ENCODE measurements at regions not wholly inside any gene's neighbourhood (a gene's known extent, or its start where the extent isn't known, plus 50 kb on each side); places are given as distances from the start of the nearest gene placed in this dataset.

DNA sequence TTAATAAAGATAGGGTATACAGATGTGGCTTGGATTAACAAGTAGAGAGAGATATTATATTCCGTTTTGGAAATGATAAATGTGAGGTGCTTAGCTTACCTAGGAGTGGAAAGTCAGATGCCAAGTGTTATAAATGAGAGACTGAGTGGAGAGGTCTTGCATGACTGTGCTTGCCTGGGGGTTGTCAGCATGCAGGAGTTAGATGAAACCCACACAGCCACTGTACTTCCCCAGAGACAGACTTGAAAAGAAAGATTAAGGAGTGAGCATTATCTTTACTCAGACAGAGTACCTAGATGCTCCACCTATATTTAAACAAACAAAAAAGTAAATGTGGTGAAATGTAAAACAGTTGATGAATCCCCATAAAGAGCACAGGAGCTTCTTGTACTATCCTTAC, 482.7 kb downstream of the RIT2 start:
- DNase-seq (ENCODE audit: low read depth), result no peak

DNA sequence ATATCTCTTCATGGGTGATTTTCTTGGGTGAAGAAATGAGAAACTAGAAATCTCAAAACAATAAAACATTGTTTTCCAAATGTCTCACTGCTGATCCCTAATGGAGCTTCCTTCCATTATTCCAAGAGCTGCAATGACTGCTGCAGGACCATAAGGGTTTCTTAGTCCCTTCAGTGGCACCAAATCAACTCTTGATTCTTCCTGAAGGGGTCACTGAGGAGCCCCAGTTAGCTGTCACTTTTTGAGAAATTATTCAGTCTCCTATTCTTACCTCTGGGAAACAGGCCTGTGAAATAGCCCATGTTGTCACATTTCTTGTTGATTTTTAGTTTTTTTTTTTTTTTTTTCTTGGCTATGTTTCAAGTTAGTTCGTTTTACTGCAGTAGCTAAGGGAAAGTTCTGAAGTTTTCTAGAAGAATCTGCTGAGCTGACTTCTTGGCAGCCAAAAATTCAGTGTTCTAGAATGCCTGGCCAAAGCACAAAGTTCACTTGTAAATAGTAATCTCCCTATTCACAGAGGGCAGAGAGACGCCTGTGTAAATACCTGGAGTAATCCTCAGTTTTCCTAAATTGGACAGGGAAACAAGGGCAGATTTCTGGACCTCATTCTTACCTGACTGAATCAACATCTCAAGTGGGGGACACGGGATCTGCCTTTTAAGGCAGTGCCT, 480.0 kb downstream of the RIT2 start:
- no peak for DNase-seq (ENCODE audit: low read depth)

GRCh38 chr18:42636309-42636708, 479.2 kb downstream of the RIT2 start:
- DNase-seq (ENCODE audit: low read depth), result no peak

GRCh38 chr18:42640160-42640559, 475.3 kb downstream of the RIT2 start:
- no peak for DNase-seq (ENCODE audit: low read depth)

GRCh38 chr18:42641996-42642395, 473.5 kb downstream of the RIT2 start:
- no peak for DNase-seq (ENCODE audit: low read depth)

DNA sequence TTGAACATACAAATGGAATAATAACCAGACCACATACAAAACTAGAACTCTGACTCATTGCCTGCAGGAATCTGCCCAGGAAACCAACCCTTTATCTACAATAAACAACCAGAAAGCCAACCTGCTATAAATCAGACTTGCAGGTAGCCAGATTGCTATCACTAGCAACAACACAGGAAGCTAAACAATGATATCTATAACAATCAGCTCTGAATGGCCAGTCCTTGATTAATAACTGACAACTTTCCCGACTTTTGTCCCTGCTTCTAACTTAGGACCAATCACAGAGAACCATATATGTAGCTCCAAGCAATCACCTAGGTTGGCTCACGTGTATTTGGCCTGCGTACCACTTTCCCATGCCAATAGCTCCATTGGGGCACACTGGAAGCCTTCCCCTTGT, 470.8 kb downstream of the RIT2 start:
- DNase-seq (ENCODE audit: low read depth), result no peak

DNA sequence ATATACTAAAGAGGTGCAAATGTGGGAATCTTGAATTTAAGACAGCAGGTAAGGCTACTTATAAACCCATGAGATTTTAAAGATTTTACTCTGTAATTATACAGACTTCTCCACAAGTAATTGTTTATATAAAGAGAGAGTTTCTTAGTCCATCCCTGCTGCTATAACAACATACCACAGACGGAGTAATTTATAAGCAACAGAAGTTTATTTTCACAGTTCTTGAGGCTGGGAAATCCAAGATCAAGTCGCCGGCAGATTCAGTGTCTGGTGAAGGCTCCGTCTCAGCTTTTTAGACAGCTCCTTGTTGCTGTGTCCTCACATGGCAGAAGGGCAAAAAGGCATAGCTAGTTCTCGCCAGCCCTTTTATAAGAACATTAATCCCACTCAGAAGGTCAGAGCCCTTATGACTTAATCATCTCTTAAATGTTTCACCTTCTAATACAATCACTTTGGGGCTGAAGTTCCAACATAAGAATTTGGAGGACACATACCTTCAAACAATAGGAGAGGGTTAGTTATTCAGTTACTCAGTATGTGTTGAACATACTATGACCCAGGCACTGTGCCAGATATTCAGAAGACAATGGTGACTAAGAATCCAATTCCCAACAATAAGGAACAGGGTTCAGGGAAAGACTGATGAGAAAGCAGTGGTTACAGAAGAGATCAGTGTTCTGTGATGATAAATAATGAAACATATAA, 466.0 kb downstream of the RIT2 start:
- DNase-seq (ENCODE audit: low read depth), result no peak

- DNase-seq (ENCODE audit: low read depth), result no peak
These were observed 460.9 kb downstream of the RIT2 start for GRCh38 chr18:42654556-42654955.

DNA sequence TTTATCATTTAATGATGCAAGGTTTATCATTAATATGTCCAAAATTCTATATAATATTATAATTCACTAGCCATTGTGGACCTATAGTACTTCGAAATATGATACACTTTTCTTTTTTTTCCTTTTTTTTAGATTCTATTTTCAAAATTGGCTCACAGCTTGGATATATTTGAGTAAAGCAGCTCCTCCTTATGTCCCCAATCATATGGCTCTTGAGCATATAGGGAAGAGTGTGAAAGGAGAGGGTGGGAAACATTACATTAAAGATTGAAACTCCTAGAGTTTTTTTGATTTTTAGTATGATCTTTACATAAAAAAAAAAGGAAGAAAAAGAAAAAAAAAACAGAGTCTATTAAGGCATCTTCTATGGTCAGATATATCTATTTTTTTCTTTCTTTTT, 457.9 kb downstream of the RIT2 start:
- no peak for DNase-seq (ENCODE audit: low read depth)

DNA sequence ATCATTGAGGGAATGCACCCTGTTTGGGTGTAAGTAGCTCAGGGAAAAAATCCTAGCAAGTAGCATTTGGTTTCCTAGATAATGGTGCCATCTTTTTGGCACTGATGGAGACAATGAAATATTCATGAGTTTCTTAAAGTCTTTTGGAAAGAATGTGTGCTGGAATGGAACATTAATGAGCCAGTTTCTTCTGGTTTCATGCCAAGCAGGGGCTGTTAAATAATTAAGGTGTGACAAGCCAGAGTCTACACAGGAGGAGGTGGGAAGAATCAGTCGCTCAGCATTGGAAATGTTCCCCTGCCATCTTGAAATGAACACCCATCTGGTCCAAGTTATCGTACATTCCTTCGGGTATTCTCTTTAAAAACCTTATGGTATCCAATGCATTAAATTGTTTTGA, 457.3 kb downstream of the RIT2 start:
- no peak for DNase-seq (ENCODE audit: low read depth)

GRCh38 chr18:42659187-42659586, 456.3 kb downstream of the RIT2 start:
- DNase-seq (ENCODE audit: low read depth), result no peak

GRCh38 chr18:42670860-42671259, 444.6 kb downstream of the RIT2 start:
- no peak for DNase-seq (ENCODE audit: low read depth)

- no peak for DNase-seq (ENCODE audit: low read depth)
These were observed 439.7 kb downstream of the RIT2 start for GRCh38 chr18:42675810-42676209.

DNA sequence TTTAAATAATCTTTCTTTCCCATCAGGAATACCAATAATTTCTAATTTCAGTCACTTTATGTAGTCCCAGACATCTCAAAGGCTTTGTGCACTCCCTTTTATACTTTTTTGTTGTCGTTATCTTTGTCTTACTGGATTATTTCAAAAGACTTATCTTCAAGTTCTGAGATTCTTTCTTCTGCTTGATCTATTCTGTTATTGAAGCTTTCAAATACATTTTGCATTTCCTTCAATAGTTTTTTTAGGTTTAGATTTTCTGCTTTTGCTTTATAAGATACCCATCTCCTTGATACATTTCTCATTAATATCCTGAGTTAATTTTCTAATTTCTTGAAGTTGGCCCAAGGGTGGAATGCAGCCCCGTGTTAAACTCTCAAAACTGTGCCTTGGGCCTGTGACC, 432.4 kb downstream of the RIT2 start:
- DNase-seq (ENCODE audit: low read depth), result no peak

GRCh38 chr18:42689310-42689709, 426.2 kb downstream of the RIT2 start:
- DNase-seq (ENCODE audit: low read depth), result no peak

All from stimulated activated CD8-positive, alpha-beta memory T cell treated with anti-CD3 and anti-CD28 coated beads, Interleukin-15, amount 100 ng/mL, for 24 hours (primary cell).